ENCODE measurements at regions not wholly inside any gene's neighbourhood (a gene's known extent, or its start where the extent isn't known, plus 50 kb on each side); places are given as distances from the start of the nearest gene placed in this dataset.
A peak's percentile ranks its signal among the peaks of the same experiment; 100 is the strongest.

DNA sequence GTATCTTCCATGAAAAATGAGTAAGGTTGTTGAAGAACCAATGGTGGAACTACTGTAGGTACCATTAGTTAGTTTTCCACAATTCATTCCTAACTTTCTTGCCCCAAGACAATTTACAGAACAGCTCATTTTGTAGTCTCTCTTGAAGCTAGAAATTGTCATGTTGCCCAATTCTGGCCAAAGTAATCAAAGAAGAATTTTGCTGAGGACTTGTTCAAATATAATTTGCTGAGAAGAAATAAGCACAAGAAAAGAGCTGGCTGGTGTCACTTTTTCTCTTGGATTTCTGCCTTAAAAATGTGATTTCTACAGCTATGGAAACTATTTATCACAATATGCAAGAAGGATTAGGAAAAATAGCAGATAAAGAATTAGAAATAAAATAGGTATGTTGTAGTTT is 199.2 kb upstream of the SEMA3A start:
- no peak for DNase-seq (ENCODE audit: low spot score)

DNA sequence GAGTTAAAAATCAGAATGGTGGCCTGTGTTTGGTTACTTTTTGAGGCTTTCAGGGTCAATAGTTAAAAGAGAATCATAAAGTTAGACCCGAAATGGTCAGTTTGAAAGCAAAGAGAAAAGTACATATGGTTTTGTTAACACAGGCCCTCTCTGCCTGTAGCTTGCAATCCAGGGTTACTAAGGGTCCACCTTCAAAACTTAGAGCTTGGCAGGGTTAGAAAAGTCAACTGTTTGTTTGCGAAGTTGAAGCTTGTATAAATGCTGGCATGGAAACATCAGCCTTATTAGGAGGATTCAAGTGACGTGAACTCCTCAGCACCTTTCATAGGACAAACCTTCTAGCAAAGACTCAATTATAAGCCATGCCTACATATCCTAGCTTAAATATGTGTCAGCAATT is 196.3 kb upstream of the SEMA3A start:
- no peak for DNase-seq (ENCODE audit: low spot score)

DNA sequence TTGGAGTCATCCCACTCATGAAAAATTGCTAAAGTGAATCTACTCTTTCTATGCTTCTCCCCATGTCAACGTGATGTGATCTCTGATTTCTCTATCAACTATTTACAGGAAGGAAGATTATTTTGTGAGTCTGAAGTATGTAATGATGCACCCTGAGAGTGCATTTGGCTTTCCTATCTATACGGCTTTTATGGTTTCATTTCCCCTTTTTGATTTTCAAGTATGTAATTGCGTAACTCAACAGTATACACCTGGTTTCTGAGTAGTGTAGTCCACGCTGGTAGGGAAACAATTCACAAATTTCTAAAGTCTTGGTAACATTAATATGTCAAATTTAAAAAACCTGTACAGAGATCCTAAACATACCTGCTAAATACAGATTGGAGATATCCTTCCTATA is 194.7 kb upstream of the SEMA3A start:
- DNase-seq (ENCODE audit: low spot score) = no peak

DNA sequence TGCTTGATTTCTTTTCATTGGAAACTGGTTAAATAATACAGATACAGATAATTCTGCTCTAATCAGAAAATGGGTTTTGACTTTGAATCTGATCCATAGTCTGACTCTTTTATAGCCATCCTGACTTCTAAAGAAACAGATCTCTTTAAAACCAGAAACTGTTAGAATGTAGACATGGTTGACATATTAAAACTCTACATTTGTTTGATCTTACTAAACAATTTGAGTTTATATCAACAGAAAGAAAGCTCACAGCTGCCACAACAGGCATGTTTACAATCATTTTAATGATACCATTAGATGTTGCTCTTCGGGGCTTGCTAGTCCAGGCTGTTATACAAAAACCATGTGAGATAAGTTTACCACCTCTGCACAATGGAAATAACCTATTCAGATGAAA is 193.0 kb upstream of the SEMA3A start:
- no peak for DNase-seq (ENCODE audit: low spot score)

DNA sequence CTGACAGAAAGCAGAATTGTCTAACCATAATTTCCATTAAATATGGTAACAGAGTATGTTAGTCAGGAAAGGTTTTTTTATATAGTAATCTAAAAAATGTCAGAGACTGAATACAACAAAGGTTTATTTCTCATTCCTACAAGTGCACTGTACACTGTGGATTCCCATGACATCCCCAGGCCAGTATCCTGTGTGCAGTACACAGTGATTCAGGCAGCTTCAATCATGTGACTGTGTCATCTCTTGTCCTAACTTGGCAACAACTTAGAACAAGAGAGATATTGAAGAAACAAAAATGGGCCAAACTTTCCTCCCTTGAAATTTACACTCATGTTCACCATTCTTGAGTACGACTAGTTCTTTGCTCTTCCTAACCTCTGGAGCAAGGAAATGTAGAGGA is 189.8 kb upstream of the SEMA3A start:
- DNase-seq (ENCODE audit: low spot score) = peak; percentile 35

DNA sequence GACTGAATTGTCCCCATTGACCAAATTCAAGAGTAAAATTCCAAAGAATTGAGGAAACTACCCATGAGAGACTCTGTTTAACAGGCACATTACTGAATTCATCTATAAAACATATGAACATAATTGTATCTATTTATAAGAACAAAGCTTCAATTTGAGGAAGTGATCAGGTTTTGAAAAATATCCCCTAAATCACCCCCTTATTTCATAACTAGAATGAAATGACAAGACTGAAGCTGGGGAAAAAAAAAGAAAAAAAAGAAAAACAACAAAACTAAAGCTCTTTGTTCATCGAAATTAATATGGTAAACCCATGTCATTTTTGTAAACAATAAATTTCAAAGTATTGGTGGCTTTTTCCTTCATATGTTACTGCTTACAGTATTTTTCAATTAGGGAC is 184.9 kb upstream of the SEMA3A start:
- no peak for DNase-seq (ENCODE audit: low spot score)

DNA sequence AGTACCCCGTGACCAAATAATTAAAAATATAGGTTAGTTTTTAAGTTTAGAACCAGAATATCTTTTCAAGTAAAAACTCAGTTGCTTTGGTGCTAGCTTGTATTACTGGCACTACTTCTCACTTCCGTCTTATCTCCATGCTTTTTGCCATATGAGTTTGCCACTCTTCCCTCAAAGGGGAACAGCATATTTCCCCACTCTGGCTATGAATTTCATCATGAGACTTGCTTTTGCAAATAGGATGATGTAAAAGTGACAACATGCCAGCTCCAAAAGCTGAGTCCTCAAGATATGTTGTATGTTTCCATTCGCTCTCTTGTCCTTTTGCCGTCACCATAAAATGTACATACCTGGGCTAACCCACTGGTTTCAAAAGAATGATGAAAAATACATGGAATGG is 178.1 kb upstream of the SEMA3A start:
- DNase-seq (ENCODE audit: low spot score) = no peak

DNA sequence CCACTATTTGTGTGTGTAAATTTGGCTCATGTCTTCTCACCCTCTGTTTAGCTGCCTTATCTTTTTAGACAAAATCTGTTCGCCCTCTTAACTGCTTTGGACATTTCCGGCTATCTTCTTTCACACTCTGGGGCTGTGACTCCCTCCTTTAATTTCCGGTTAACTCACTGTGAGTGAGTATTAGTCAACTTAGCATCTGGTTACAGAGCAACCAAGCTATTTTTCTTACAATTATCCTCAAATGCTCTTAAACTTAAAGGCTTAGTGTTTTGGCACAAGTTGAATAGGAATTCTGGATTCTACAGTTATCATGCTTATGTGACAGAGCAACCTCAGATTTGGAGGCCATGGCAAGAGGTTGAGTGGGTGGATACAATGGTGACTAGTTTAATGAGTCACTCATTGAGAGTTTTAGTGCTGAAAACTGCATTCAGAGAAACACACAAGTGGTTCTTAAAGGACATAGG is 177.6 kb upstream of the SEMA3A start:
- peak; percentile 80 for DNase-seq (ENCODE audit: low spot score)

DNA sequence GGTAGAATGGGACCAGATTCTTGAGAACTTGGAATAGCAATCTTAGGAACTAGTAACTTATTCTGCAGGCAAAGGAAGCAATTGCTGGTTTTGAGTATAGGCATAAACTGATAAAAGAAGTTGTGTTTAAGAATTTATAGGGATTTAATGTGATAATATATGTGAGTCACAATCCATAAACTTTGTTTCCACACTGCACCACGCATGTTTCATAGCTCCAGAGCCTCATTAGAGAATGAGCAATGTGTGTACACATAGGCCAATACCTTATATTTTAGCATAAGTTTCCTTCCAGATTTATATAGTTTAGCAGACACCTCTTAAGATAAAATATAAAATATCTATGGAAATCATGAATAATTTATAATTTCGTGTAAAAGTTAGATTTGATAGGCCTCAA is 175.5 kb upstream of the SEMA3A start:
- no peak for DNase-seq (ENCODE audit: low spot score)

DNA sequence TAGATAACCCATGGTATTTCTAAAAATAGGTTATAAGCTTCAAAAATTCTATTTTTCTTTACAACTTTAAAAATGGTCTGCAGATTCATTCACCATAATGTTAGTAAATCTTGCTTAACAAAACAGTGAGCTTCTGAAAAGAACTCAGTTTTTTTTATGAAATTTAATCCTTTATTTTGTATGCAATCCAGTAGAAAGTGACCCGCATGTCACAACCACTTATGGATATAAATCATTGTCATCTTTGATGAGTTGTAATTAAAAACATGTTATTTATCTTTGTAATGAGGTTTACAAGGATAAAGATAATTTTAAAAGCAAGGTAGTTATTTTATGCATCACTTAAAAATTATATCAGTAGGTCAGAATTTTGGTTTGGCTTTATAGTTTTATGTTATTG is 173.5 kb upstream of the SEMA3A start:
- DNase-seq (ENCODE audit: low spot score) = no peak

DNA sequence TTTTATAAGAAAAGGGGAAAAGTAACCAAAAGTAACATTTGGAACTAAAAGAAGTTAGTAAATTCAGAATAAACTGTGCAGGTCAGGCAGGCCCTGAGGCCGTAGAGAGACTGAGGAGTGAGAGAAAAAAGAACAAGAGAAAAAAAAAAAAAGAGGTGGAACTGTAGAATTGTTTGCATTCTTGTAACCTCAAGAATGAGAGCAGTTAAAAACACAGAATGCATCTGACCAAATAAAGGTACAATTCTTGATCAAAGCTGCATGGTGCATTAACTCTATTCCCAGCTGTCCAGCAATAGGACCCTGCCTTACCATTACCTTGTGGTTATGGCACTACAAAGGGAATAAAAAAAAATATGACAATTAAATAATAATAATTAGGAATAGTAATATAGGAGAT is 170.1 kb upstream of the SEMA3A start:
- no peak for DNase-seq (ENCODE audit: low spot score)

DNA sequence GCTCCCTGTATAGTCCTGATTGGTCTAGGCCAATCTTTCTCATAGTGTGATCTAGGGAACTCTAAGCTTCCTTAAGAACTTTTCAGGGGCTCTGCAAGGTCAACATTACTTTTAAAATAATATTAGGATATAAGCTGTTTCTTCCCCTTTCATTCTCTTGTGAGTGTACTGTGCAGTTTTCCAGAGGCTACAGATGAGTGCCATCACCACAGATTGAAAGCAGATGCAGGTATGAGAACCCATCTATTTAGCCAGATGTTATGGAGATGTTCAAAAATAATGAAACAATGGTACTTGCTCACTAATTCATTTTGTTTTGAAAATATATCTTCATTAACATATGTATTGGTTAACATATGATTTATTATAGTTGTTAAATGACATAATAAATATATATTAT is 169.2 kb upstream of the SEMA3A start:
- DNase-seq (ENCODE audit: low spot score) = no peak

DNA sequence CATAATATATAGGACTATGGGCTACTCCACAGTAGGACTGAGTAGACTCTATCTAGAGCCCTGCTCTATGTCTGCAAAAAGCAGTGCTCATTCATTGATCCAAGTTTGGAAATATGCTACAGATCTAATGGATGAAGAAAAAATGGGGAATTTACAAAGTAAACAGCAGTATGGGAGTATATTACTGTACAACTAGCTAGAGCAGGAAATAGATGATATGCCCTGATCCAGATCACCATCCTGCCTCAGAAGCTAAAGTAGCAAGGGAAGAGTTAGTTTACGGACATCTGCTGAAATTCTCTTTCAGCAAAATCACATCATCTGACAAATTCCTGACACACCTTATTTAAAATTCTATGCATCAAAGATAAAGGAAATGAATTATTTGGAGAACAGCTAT is 168.2 kb upstream of the SEMA3A start:
- DNase-seq (ENCODE audit: low spot score) = no peak

DNA sequence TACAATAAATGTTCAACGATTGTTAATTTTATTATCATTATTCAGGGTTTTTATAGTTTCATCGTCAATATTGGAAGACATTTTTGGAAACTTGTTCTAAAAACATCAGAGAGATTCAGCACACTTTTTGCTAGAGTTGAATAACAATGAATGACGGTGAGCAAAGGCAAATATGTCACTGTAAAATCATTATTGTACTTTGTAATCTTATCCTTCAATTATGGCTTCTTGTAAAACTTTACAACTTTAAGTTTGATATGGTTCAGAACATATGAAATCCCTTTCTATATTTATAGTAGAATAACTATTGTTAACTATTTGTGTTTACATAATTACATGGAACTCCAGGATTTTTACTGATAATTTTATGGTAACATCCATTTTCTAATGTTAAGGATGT is 167.8 kb upstream of the SEMA3A start:
- DNase-seq (ENCODE audit: low spot score) = no peak

DNA sequence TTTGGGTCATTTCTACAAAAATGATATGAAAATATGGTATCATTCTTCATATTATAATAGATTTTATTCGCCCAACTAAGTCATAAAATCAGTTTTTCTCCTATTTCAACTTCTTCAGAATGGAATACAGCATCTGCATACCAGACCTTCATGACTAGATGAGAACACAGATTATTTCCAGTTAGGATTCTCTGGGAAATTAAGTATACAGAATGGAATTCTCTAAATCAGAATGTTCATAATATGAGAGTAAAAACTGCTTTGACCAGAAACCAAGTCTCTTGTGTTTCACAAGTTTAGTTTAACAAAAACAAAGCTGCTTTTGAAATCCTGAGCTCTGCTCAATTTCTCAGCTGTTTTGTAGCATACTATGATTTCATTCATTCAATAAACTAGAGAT is 160.3 kb upstream of the SEMA3A start:
- no peak for DNase-seq (ENCODE audit: low spot score)

DNA sequence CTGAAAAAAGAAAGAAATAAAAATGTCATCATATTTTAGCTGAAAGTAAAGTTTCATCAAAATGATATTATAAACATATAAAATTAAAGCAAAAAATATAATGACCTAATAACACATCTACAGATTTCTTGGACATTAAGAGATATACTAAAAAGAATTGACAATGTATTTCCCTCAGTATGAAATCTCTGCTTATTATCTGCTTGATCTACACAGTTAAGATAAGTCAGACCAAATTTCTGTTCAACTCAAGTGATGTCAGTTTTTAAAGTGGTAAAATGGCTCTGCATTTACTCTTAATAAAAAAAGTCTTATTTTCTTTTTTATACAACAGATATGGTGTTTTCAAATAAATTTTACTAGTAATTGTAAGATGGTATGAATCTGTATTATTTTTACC is 159.4 kb upstream of the SEMA3A start:
- no peak for DNase-seq (ENCODE audit: low spot score)

DNA sequence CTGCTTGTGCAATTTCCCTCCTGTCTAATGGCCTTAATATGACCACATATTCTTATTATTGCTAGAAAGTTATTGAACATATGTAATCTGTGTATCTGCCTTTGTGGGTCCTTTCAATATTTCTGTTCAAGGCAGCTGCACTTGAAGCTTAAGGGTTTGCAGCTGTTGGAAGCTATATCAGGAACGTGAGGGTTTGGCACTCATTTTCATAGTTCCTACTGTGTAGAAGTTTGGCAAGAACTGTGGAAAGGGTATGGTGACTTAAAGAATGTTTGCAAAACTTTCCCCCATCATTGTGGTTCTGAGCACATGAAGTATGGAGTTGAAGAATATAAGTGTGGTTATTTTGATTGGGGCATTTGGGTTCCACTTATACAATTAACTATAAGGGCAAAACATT is 144.7 kb upstream of the SEMA3A start:
- DNase-seq (ENCODE audit: low spot score) = no peak

DNA sequence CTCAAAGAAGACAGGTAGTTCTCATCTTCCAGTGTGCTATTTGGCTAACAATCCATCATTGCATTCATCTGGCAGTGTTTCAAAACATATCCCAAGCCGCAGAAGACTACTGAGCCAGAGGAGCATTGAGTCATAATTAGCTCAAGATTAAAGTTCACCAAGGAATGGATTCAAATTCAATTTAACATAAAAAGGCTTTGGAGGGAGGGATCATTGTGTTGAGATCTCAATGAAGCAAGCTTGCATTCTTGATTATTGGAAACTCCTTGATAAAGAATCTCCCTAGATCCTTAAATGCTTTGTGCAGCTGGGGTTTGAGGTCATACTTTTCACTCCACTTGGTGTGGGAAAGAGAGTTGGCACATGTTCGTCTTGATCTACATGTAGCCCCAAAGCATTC is 142.8 kb upstream of the SEMA3A start:
- DNase-seq (ENCODE audit: low spot score) = peak; percentile 33

DNA sequence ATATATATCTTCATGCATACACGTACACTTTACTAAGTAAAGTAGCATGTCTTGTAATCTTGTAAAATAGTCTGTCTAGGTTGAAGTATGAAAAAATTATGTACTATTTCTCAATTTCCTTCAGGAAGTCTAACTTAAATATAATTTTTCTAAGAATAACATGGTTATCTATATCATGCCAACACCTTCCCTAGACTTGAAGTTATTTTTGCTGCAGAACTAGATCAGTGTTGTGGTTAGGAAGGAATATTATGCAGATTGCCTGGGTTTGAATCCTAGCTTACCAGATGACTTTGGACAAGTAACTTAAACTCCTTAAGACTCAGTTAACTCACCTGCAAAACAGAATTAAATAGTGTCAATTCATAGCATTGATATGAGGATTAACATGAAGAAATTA is 142.2 kb upstream of the SEMA3A start:
- no peak for DNase-seq (ENCODE audit: low spot score)

DNA sequence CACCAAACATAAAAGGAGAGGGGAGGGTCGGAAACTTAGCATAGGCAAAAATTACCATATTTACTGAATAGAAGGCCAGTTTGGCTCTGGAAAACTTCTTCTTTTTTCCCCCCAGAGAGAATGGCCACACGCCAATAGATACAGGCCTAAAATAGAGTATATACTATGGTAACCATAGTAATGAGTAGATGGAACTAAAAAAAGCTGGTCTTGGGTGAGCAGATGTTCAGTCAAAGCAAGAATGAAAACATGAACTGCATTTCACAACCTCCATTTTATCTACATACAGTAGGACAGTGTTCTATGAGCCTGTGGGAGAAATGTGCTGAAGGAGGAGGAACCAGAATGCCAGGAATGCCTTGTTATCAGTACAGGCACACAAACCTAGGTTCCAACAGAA is 141.7 kb upstream of the SEMA3A start:
- DNase-seq (ENCODE audit: low spot score) = no peak

DNA sequence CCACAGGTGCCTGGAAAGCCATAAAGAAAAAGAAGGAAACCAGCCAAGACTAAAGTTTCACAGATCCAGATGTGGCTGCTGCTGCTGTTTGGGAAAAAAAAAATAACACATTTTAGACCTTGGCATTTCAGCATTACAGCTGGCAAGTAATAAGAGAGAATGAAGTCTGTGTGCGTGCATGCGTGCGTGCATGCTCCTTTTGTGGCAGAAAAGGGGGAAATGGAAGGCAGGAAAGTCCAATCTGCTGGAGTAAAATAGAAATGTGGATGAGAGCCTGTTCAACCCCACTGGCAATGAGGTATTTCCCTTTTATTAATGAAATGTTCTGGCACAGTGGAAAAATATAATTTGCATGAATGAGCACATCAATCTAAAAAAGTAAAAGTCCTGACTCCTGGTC is 137.0 kb upstream of the SEMA3A start:
- peak; percentile 65 for DNase-seq (ENCODE audit: low spot score)

DNA sequence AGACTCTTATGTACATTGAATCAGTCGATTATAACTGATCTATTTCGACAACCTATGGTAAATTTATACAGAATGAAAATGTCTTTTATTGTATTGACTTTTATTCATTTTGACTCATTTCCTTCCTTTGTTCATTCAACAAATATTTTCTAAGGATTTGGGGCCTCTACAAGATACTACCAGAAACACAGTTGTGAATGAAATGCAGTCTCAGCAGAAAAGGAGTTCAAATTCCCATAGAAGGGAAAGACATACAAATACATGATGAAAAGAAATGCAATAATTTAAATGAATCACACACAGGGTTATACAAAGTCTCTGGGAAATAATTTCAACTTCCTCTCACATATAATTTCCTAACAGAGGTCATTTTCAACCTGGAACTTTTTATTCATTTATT is 134.0 kb upstream of the SEMA3A start:
- DNase-seq (ENCODE audit: low spot score) = no peak

DNA sequence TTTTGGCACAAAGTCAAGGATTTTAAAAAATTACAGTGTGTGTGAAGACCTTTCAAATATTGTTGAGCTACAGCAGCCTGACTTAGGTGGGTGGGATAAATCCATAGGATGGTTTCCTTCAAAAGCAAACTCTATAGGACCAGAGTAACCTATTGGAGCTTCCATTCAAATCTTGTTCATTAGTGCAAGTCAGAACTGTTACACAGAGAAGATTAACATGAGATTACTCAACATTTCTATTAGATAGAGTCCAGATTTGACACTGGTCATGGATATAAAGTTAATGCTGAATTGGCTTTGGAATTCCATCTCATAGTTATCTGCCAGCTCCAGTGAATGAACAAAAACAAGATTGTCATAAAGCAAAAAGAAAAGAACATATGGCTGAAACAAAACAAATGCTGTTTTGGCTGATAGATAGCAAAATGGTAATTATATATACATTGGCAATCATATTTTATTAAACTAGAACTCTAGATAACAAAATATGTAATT is 129.6 kb upstream of the SEMA3A start:
- no peak for DNase-seq (ENCODE audit: low spot score)

DNA sequence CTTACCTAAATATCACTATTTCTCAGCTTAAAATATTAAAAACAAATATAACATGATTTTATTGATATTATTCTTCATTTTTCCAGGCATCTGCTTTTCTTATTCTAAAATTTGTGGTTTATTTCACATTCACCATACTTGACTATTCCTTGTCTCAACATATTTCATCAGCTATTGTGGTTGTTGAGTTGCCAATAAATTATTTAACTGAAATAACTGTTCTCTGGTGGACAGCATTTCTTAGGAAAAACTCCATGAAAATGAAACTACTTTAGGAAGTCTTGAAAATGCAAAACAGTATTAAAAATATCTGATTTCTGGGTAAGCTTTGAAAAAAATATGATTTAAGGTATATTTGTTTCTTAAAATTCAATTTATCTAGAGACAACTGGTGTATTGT is 122.9 kb upstream of the SEMA3A start:
- DNase-seq (ENCODE audit: low spot score) = no peak

DNA sequence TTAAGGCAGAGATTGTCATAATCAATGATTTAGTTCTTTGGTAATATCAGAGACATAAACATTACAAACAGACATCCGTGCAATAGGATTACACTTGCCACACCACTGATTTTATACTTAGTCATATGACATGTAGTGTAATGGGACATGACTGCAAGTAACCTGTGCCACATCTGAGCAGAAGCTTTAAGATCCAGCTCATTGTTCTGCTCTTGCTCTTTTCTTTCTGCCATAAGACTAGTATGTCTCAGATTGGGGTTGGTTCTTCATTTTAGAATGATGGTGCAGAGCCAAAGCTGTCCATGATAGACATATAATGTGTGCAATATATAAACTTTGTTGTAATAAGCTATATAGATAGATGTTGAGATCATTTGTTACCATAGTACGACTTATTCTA is 119.7 kb upstream of the SEMA3A start:
- DNase-seq (ENCODE audit: low spot score) = no peak
